ENCODE measurements at regions not wholly inside any gene's neighbourhood (a gene's known extent, or its start where the extent isn't known, plus 50 kb on each side); places are given as distances from the start of the nearest gene placed in this dataset.

DNA sequence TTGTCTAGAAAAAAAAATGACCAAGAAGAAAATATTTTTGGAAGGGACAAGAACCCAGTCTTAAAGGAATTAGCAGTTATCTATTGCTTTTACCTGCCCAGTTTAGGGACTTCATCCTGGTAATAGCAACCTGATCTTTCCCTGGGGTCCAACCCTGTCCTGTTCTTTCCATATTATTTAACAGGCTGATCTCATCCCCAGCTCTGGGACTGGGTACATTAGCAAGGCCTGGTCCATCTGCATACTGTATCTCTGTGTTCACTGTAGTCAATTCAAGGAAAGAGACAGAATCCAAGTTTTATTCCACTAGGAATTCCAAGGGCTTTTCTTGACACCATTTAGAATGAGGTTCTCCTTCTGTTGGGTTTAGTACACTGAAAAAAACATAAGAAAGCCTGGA, 191.7 kb upstream of the GADL1 start:
- no peak overlapping the region for H3K4me3 ChIP-seq (replicated peaks in 1 of 2; ENCODE audit: low read depth in 2 of 2, low read length in 2 of 2)
- TF ChIP-seq, protein P1, sequence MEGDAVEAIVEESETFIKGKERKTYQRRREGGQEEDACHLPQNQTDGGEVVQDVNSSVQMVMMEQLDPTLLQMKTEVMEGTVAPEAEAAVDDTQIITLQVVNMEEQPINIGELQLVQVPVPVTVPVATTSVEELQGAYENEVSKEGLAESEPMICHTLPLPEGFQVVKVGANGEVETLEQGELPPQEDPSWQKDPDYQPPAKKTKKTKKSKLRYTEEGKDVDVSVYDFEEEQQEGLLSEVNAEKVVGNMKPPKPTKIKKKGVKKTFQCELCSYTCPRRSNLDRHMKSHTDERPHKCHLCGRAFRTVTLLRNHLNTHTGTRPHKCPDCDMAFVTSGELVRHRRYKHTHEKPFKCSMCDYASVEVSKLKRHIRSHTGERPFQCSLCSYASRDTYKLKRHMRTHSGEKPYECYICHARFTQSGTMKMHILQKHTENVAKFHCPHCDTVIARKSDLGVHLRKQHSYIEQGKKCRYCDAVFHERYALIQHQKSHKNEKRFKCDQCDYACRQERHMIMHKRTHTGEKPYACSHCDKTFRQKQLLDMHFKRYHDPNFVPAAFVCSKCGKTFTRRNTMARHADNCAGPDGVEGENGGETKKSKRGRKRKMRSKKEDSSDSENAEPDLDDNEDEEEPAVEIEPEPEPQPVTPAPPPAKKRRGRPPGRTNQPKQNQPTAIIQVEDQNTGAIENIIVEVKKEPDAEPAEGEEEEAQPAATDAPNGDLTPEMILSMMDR (IDR thresholded peaks at IDR 0.05; ENCODE audit: low read depth, low read length) = no peak
- DNase-seq (ENCODE audit: low read depth in 2 of 2) = no peak

DNA sequence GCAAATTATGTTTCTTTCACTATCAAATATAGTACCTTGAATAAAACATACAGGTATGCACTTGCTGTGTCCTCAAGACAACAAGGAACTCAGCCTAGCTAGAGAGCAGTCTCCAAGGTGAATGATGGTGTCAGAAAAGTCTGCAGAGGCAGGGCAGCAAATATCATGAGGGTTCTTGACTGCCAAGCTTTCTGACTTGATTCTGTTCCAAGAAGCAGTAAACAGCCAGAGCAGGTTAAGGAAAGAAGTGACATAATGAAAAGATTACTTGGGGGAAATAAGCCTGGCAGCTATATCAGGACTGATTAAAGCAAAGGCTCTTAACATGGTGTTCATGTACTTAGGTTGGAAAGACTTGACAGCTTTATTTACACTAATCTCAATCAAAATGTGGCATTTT, 192.2 kb upstream of the GADL1 start:
- TF ChIP-seq, protein P1 (IDR thresholded peaks at IDR 0.05; ENCODE audit: low read depth, low read length) = no peak

DNA sequence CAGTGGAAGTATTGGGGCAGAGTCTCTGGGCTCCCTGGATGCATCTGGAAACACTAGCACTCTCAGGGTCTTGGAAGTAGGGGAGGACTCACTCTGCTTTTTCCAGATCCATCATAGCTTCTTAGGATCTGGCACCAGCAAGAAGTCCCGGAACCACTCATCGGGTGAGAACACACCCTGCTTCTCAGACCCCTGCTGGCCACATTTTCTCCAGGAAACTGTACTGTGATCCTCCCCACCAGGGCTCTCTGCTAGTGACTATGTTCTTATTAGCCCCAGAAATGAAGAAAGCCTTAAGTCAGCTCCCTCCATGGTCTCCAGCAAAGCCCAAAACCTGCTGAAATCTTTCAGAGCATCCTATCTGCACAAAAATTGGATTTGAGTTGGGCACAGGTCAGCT, 197.3 kb upstream of the GADL1 start:
- DNase-seq (ENCODE audit: low read depth in 2 of 2) = no peak
- H3K4me3 ChIP-seq (replicated peaks in 1 of 2; ENCODE audit: low read depth in 2 of 2, low read length in 2 of 2) = no peak overlapping the region
- TF ChIP-seq, protein P1 (IDR thresholded peaks at IDR 0.05; ENCODE audit: low read depth, low read length) = no peak

More for the DNA sequence above, 192.2 kb upstream of the GADL1 start:
- no peak overlapping the region for H3K4me3 ChIP-seq (replicated peaks in 1 of 2; ENCODE audit: low read depth in 2 of 2, low read length in 2 of 2)
- DNase-seq (ENCODE audit: low read depth in 2 of 2) = peak in 1 of 2 donors; percentile 22

DNA sequence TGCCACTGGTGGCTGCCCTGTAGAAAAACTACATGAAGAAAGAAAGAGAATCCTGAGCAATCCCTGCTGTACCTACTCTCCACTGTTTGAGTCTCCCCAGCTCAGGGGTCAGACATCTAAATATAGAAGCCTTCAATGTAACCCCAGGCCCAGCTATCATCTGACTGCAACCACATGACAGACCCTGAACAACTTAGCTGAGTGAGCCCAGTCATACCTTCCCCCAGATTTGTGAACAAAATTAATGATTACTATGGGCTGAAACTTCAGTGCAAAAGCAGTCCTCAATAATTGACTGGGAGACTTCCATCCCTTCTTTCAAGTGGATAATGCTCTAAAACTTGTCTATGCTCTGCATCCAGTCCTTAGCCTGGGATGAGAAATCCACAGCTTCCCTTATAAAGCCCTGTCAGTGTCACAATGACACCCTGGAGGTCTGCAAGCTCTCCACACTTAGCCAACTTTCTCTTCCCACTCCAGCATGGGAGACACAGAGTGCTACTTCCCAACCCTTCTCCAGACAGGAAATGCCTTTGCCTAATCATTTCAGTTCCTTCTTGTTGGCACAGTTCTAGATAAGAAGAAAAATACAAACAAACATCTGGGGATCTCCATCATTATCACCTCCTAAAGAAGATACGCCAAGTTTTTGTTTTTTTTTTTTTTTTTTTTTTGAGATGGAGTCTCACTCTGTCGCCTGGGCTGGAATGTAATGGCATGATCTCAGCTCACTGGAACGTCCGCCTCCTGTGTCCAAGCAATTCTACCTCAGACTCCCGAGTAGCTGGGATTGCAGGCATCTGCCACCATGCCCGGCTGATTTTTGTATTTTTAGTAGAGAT, 198.5 kb upstream of the GADL1 start:
- H3K4me3 ChIP-seq (replicated peaks in 1 of 2; ENCODE audit: low read depth in 2 of 2, low read length in 2 of 2) = no peak overlapping the region
- DNase-seq (ENCODE audit: low read depth in 2 of 2) = peak; percentile 64 to 78
- TF ChIP-seq, protein P1 (IDR thresholded peaks at IDR 0.05; ENCODE audit: low read depth, low read length) = no peak

DNA sequence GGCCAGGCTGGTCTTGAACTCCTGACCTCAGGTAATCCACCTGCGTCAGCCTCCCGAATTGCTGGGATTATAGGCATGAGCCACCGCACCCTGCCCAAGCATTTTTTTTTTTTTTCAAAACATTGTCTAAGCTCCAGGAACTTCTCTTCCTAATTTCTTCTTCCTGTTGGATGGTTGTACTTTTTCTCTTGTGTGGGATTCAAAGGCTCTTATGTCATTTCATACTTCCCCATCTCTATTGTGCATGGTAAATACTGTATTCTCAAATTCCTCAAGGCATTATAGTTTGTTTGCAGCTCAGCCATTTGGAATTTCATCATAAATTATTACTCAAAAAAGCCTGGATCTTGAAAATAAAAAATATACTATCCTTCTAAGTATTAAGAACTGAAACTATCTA, 199.1 kb upstream of the GADL1 start:
- DNase-seq (ENCODE audit: low read depth in 2 of 2) = peak; percentile 7 to 44
- TF ChIP-seq, protein P1 (IDR thresholded peaks at IDR 0.05; ENCODE audit: low read depth, low read length) = no peak
- H3K4me3 ChIP-seq (replicated peaks in 1 of 2; ENCODE audit: low read depth in 2 of 2, low read length in 2 of 2) = no peak overlapping the region

DNA sequence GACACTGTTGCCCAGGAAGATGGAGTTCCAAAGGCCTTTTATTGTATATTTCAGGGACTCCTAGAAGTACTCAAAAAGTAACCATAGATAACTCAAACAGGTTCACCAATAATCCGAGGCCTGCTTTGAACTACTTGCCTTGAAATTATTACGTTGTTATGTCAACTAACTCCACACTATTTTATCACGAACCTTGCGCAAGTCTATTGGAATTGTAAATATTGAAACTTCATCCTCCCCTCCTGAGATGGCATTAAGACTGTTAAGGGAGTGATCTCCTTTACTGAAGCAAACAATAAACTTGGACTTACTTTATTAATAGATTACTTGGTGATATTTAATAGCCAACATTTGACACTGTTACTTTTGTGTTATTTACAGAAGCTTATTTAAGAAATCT, 199.6 kb upstream of the GADL1 start:
- TF ChIP-seq, protein P1 (IDR thresholded peaks at IDR 0.05; ENCODE audit: low read depth, low read length) = no peak
- no peak overlapping the region for H3K4me3 ChIP-seq (replicated peaks in 1 of 2; ENCODE audit: low read depth in 2 of 2, low read length in 2 of 2)
- DNase-seq (ENCODE audit: low read depth in 2 of 2) = no peak

All from cardiac fibroblast (primary cell).